ENCODE measurements at regions not wholly inside any gene's neighbourhood (a gene's known extent, or its start where the extent isn't known, plus 50 kb on each side); places are given as distances from the start of the nearest gene placed in this dataset.

DNA sequence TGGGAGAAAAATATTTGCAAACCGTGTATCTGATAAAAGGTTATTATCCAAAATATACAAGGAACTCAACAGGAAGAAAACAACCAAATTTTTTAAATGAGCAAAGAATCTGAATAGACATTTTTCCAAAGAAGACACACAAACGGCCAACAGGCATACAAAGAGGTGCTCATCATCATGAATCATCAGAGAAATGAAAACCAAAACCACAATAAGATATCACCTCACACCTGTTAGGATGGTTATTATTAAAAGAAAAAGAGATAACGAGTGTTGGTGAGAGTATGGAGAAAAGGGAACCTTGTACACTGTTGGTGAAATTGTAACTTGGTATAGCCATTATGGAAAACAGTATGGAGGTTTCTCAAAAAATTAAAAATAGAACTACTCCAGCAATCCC lies 463.3 kb downstream of the IRS1 start:
- TF ChIP-seq, protein P1, sequence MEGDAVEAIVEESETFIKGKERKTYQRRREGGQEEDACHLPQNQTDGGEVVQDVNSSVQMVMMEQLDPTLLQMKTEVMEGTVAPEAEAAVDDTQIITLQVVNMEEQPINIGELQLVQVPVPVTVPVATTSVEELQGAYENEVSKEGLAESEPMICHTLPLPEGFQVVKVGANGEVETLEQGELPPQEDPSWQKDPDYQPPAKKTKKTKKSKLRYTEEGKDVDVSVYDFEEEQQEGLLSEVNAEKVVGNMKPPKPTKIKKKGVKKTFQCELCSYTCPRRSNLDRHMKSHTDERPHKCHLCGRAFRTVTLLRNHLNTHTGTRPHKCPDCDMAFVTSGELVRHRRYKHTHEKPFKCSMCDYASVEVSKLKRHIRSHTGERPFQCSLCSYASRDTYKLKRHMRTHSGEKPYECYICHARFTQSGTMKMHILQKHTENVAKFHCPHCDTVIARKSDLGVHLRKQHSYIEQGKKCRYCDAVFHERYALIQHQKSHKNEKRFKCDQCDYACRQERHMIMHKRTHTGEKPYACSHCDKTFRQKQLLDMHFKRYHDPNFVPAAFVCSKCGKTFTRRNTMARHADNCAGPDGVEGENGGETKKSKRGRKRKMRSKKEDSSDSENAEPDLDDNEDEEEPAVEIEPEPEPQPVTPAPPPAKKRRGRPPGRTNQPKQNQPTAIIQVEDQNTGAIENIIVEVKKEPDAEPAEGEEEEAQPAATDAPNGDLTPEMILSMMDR (IDR thresholded peaks at IDR 0.05; ENCODE audit: unreplicated experiment) = no peak
- H3K27ac Mint-ChIP-seq = no peak overlapping the region

DNA sequence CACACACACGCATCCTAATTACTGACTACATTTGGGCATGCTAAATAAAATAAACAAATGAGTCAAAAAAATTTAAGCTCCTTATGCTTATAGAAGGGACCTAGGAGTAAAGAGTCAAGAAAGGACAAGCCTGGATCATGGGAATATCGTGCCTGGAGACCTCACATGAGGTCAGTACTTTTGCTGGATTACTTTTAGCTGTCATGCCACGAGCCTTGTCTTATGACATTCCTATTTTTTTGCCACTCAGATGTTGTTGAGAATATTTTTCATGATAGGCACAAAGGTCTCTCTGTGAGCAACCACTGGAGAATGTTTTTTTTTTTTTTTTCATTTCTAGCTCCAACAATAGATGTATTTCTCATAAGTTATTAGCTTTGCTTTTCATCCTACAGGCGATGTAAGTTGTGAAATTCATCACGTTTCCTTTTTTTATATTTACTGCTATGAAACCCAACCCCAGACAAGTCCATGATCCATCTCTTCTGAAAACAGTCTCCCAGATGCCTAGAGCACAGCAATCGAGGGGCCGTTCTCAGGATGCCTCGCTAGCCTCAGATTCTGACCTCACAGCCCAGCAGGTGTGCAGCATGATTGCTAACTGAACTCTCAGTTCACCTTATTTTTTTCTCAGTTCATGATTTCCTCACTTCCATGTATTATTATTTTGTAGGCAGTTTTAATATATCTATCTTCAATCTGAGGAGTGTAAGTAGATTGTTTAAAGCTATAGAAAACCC lies 464.5 kb downstream of the IRS1 start:
- H3K27ac Mint-ChIP-seq = no peak overlapping the region
- H3K36me3 Mint-ChIP-seq = no peaks in the 10 kb centered on the region
- TF ChIP-seq, protein P1 (IDR thresholded peaks at IDR 0.05; ENCODE audit: unreplicated experiment) = no peak
- DNase-seq (ENCODE audit: low spot score in 2 of 2, unreplicated experiment in 2 of 2) = no peak
- peaks cover 15% of the 10 kb centered on the region for H3K4me1 Mint-ChIP-seq
- no peak overlapping the region for H3K4me3 Mint-ChIP-seq
- no peaks in the 10 kb centered on the region for H3K9me3 Mint-ChIP-seq
- H3K27me3 Mint-ChIP-seq (ENCODE audit: low read depth) = no peaks in the 10 kb centered on the region

More for the DNA sequence above, 463.3 kb downstream of the IRS1 start:
- Mint-ChIP-seq H3K9me3 (no peaks in the 10 kb centered on the region), H3K4me3 (no peak overlapping the region), H3K27me3 (ENCODE audit: low read depth) (no peaks in the 10 kb centered on the region), H3K36me3 (no peaks in the 10 kb centered on the region), H3K4me1 (peaks cover 15% of the 10 kb centered on the region)
- no peak for DNase-seq (ENCODE audit: low spot score in 2 of 2, unreplicated experiment in 2 of 2)

DNA sequence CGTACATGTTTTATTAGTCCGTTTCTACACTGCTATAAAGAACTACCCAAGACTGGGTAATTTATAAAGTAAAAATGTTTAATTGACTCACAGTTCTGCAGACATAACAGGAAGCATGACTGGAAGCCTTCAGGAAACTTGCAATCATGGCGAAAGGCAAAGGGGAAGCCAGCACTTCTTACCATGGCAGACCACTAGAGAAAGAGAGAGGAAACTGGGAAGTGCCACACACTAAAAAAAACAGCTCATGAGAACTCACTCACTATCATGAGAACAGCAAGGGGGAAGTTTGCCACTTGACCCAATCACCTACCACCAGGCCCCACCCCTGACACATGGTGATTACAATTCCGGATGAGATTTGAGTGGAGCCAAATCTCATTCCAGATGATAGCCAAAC lies 466.2 kb downstream of the IRS1 start:
- no peak for DNase-seq (ENCODE audit: low spot score in 2 of 2, unreplicated experiment in 2 of 2)
- TF ChIP-seq, protein P1 (IDR thresholded peaks at IDR 0.05; ENCODE audit: unreplicated experiment) = no peak
- Mint-ChIP-seq H3K4me3 (no peak overlapping the region), H3K27me3 (ENCODE audit: low read depth) (no peaks in the 10 kb centered on the region), H3K36me3 (no peaks in the 10 kb centered on the region), H3K9me3 (no peaks in the 10 kb centered on the region), H3K27ac (no peak overlapping the region), H3K4me1 (peaks cover 6% of the 10 kb centered on the region)

DNA sequence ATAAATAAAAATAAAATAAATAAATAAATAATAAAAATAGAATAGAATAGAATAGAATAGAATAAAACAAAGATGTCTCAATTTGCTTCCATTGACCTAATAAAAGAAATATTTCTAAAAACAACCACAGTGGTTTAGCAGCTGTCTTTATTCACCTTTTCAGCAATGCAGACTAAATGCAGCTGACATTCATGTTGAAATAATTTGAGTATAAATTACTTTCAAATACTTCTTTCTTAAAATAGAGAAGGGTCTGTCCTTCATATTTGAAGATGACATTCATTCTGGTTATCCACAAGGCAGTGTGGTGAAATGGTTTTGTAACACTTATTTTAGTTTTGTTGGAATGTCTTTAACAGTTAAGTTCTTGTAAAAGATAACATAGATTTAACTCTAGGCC lies 469.4 kb downstream of the IRS1 start:
- no peaks in the 10 kb centered on the region for H3K9me3 Mint-ChIP-seq

DNA sequence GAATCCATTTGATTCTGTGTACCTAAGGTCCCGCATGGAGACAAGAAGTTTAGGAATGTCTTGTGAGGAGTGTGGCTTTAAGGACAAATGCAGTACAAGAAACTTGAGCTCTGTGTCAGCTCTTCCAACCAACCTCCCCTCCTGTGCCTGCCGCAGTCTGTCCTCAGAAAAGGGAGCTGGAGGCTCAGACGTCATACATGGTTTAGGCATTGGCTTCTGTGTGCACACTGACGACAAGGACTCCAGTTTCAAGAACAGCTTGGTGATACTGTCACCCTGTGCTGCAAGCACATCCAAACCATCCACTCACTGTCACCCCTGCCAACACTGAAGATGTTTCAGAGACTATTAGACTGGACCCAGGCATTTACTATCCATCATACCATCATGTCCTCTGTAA lies 470.4 kb downstream of the IRS1 start:
- Mint-ChIP-seq H3K27me3 (ENCODE audit: low read depth) (no peaks in the 10 kb centered on the region), H3K4me3 (no peak overlapping the region), H3K27ac (no peak overlapping the region), H3K9me3 (no peaks in the 10 kb centered on the region), H3K36me3 (no peaks in the 10 kb centered on the region), H3K4me1 (no peaks in the 10 kb centered on the region)
- TF ChIP-seq, protein P1 (IDR thresholded peaks at IDR 0.05; ENCODE audit: unreplicated experiment) = no peak
- DNase-seq (ENCODE audit: low spot score in 2 of 2, unreplicated experiment in 2 of 2) = no peak

More for the DNA sequence above, 469.4 kb downstream of the IRS1 start:
- H3K4me3 Mint-ChIP-seq = no peak overlapping the region
- no peaks in the 10 kb centered on the region for H3K36me3 Mint-ChIP-seq
- TF ChIP-seq, protein P1 (IDR thresholded peaks at IDR 0.05; ENCODE audit: unreplicated experiment) = no peak
- H3K4me1 Mint-ChIP-seq = no peaks in the 10 kb centered on the region
- no peak overlapping the region for H3K27ac Mint-ChIP-seq
- H3K27me3 Mint-ChIP-seq (ENCODE audit: low read depth) = no peaks in the 10 kb centered on the region
- DNase-seq (ENCODE audit: low spot score in 2 of 2, unreplicated experiment in 2 of 2) = no peak
